Lower leg skin (tissue), 4 donors: ENCODE measurements at regions not wholly inside any gene's neighbourhood (a gene's known extent, or its start where the extent isn't known, plus 50 kb on each side); places are given as distances from the start of the nearest gene placed in this dataset.

Source experiments
- DNase-seq, 2 donors: peaks; one replicate each; pipeline ENCODE4 v3.0.0-alpha.2; 2019; ENCODE audit warnings: low spot score in 2 of 2
- H3K4me3 ChIP-seq: fragments of 200-600 bp; sonication (generic); 2 replicates; pipeline ENCODE4 v1.5.1; 2017; ENCODE audit warnings: mild to moderate bottlenecking, low read depth; ENCODE audit not compliant: poor library complexity, severe bottlenecking
- POLR2A ChIP-seq, 2 donors: fragments of 450-650 bp; IDR thresholded peaks; one replicate each; pipeline ENCODE4 v1.6.1; 2016 to 2017; ENCODE audit warnings: antibody characterized with exemption in 2 of 2, mild to moderate bottlenecking in 1 of 2, moderate library complexity in 1 of 2
- WGBS, 2 donors: methylation state at CpG; one replicate each; pipeline ENCODE4 v1.1.5; 2018; 5-methylcytosine and 5-hydroxymethylcytosine counted together
- intact Hi-C: fragments of 100-400 bp; cut with DNase I; formaldehyde crosslinking; loops from one replicate; pipeline ENCODE4 v1.15.0; 2023; ENCODE audit warnings: low total_unique reads
- TF ChIP-seq, protein P1 (sequence below), 3 donors: fragments of 450-650 bp; IDR thresholded peaks; one replicate each; pipeline ENCODE4 v1.5.1; 2016; ENCODE audit warnings: antibody characterized with exemption in 3 of 3, mild to moderate bottlenecking in 3 of 3, moderate library complexity in 2 of 3

DNA sequence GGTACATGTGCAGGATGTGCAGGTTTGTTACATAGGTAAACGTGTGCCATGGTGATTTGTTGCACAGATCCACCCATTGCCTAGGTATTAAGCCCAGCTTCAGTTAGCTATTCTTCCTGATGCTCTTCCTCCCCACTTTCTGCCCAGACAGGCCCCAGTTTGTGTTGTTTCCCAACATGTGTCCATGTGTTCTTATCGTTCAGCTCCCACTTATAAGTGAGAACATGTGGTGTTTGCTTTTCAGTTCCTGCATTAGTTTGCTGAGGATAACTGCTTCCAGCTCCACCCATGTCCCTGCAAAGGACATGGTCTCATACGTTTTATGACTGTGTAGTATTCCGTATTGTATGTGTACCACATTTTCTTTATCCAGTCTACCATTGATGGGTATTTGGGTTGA, 251.7 kb upstream of the NOVA1 start:
- DNase-seq, result no peak
- 58 to 71% methylated on average over 4 of the region's 4 CpGs for WGBS, 2 donors
- intact Hi-C loops, result no loop called here
- TF ChIP-seq POLR2A (IDR thresholded peaks at IDR 0.05), result no peak
- TF ChIP-seq, protein P1, sequence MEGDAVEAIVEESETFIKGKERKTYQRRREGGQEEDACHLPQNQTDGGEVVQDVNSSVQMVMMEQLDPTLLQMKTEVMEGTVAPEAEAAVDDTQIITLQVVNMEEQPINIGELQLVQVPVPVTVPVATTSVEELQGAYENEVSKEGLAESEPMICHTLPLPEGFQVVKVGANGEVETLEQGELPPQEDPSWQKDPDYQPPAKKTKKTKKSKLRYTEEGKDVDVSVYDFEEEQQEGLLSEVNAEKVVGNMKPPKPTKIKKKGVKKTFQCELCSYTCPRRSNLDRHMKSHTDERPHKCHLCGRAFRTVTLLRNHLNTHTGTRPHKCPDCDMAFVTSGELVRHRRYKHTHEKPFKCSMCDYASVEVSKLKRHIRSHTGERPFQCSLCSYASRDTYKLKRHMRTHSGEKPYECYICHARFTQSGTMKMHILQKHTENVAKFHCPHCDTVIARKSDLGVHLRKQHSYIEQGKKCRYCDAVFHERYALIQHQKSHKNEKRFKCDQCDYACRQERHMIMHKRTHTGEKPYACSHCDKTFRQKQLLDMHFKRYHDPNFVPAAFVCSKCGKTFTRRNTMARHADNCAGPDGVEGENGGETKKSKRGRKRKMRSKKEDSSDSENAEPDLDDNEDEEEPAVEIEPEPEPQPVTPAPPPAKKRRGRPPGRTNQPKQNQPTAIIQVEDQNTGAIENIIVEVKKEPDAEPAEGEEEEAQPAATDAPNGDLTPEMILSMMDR (IDR thresholded peaks at IDR 0.05), result no peak
- no peak overlapping the region for H3K4me3 ChIP-seq

DNA sequence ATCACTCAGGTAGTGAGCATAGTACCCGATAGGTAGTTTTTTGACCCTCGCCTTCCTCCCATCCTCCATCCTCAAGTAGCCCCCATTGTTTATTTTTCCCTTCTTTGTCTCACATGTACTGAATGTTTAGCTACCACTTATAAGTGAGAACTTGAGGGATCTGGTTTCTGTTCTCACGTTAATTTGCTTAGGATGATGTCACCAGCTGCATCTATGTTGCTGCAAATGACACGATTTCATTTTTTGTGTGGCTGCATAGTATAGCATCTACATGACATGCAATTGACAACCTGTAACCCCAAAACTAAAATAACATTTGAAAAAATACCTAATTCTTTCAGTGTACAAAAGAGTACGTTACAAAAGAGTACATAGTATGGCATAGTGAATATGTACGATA, 254.0 kb upstream of the NOVA1 start:
- no peak for DNase-seq
- intact Hi-C loops, result no loop called here
- TF ChIP-seq, protein P1 (IDR thresholded peaks at IDR 0.05), result no peak
- no peak for TF ChIP-seq POLR2A (IDR thresholded peaks at IDR 0.05)
- no peak overlapping the region for H3K4me3 ChIP-seq
- 82 to 91% methylated on average over 6 of the region's 6 CpGs for WGBS, 2 donors

DNA sequence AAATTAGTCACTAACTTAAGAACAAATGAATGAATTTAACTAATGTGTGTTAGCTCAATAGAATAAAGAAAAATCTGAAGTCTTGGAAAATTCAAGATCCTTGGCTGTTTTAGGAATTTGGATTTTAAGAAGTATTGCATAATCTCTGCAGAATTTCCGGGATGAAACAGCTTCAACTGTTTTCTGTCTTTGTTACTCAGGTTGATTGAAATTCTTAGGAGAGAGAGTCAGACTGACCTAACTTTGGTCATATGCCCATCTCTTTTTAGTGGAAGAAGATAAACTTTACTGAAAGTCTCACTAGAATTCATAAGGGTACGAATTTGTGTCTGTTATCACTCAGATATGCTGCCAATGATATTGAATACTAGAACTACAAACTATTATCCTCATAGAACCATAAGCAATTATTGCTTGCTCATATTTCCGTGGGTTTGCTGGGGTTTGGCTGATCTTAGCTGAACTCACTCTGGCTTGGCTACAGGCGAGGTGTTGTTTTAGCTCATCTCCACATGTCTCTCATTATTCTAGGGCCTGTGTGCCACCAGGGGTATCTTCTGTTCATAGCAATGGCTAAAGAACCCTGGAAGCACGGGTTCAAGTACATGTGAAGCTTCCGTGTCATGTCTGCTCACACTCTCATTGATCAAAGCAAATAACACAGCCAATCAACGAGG, 257.4 kb upstream of the NOVA1 start:
- DNase-seq, result no peak
- WGBS, 2 donors, result 60 to 67% methylated on average over 7 of the region's 7 CpGs
- intact Hi-C loops, result no loop called here
- H3K4me3 ChIP-seq, result no peak overlapping the region
- TF ChIP-seq, protein P1 (IDR thresholded peaks at IDR 0.05), result no peak
- no peak for TF ChIP-seq POLR2A (IDR thresholded peaks at IDR 0.05)

DNA sequence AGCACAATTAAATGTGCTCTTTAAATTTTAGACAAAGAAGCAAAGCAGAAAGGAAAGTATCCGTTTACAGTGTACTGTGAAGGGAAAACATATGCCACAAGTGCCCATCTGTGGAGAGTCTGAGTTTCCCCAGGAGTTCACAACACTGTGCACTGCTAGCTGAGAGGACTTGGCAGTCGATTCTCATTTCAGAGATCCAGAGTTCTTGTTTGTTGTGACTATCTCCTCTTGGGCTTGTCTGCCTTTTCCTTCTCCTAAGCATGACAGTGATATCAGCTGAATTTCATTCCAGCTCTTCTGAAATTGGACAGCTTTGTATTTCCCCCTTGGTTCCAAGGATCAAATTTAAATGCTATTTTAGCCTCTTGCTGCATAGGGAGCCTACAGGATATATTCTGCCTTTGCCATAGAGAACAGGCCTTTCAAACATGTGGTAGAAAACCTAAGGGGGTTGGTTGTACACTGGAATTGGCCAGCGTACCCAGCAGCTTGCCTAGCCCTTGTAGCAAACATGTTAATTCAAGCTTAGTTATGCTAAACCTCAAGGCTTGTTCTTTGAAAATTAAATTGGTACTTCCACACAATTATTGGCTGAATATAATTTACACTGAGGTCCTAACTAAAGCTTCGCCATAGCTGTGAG, 259.2 kb upstream of the NOVA1 start:
- TF ChIP-seq, protein P1 (IDR thresholded peaks at IDR 0.05), result no peak
- no peak for TF ChIP-seq POLR2A (IDR thresholded peaks at IDR 0.05)
- 34 to 41% methylated on average over 4 of the region's 4 CpGs for WGBS, 2 donors
- no peak for DNase-seq
- intact Hi-C loops, result no loop called here
- no peak overlapping the region for H3K4me3 ChIP-seq

DNA sequence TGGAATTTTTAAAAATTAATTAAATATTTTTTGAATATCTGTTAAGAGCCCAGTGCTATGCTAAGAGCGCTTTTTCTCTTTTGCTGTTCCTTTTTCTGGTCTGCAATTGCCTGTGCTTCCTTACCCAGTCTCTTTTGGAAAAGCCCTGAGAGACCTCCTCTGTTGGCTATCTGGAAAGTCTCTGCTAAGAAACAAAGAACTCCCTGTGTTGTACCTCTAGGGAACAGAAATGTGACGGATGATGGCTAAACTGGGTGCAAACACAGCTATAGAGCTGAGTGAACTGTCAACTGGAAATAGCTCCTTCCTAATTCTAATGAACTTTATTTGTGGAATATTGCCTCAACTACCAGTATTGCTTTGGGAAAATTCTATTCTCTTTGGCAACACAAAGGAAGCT, 261.6 kb upstream of the NOVA1 start:
- DNase-seq, result no peak
- no peak for TF ChIP-seq POLR2A (IDR thresholded peaks at IDR 0.05)
- TF ChIP-seq, protein P1 (IDR thresholded peaks at IDR 0.05), result no peak
- 85 to 89% methylated on average over 2 of the region's 2 CpGs for WGBS, 2 donors

More for the DNA sequence above, 261.6 kb upstream of the NOVA1 start:
- no peak overlapping the region for H3K4me3 ChIP-seq
- intact Hi-C loops, result no loop called here
